ENCODE measurements at regions not wholly inside any gene's neighbourhood (a gene's known extent, or its start where the extent isn't known, plus 50 kb on each side); places are given as distances from the start of the nearest gene placed in this dataset.
"Not testable (repeated sequence)": the region's sequence is repeated elsewhere in the genome, so short reads cannot be mapped to it uniquely, and the experiment has no call there.

DNA sequence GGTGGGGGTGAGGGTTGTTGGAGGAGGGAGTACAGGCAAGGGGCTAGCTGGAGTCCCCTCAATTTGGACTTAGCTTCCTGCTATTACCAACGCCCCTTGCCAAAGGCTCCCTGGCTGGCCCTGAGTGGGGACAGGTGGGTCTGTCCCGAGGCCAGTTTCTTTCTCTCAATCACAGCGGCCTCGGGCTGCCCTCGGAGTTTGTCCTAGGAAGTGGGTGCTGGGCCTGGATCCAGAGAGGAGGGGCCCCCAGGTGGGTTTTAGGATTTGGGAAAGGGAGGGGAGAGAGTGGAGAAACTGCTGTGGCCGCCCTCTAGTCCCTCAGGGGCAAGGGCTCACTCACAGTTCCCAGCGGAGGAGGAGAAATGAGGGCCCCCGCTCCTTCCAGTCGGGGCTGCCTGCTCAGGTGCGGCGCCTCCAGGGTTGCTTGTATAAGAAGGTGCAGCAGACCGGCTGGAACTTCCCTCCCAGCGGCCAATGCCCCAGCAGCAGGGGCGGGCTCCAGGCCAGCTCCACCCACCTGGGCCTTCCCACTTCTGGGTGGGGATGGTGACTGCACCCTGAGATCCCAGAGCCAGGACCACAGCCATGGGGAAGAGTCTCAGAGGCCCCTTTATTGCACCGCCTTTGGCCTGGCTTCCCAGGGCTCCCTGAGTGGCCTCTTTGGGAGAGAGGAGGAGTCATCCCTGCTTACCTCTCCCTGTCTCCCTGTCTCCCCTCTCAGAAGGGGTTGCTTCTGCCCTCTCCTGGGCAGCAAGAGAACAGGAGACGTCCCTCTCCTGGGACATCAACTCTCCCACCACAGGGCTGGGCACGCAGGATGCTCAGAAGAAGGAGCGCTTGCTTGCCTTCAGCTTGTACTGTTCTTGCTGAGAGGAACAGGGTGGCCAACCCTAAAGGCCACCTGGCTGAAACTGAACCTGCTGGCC lies 112.0 kb upstream of the SMURF2 start:
- intact Hi-C loops (cut with micrococcal nuclease) = loop anchor here (10.0 kb wide), 1 partner anchor 191 kb away; no protein-coding TSS in a partner anchor

DNA sequence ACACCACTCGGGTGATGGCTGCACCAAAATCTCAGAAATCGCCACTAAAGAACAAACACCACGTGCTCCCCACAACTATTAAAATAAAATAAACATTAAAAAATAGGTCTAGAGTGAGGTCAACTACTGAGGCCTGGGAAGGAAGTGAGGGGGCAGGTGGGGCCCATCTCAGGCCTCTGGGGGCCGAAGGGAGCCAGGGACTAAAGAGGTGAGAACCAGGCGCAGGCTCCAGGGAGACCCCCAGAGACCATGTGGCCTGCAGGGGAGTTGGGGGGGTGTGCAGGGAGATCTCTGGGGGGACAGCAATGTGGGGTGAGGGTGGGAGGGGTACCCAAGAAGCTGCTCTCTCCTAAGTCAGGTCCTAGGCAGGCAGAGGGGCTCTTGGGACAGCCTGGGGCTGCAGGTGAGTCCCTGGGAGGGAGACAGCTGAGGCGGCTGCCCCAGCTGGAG lies 111.3 kb upstream of the SMURF2 start:
- intact Hi-C loops (cut with micrococcal nuclease) = loop anchor here (10.0 kb wide), 1 partner anchor 191 kb away; no protein-coding TSS in a partner anchor

DNA sequence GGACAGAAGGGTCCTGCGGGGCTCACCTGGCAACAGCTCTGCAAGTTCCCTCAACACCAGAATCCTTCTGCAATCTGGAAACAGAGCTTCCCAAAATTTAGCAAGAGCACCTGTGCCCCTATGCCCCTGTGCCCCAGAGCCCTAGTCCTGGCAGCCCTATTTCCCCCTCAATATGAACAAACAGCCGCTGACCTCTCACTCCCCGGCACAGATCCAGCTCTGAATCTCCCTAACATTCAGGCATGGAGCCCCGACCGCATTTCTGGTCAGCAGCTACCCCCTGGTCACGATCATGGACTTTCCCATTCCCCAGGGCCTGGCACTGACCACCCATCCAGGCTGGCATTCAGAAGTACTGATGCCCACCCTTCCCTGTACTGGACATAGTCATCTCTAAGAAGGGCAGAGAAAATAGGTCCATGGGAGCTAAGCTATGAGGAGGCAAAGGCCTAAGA lies 110.8 kb upstream of the SMURF2 start:
- intact Hi-C loops (cut with micrococcal nuclease) = loop anchor here (10.0 kb wide), 1 partner anchor 192 kb away; no protein-coding TSS in a partner anchor

DNA sequence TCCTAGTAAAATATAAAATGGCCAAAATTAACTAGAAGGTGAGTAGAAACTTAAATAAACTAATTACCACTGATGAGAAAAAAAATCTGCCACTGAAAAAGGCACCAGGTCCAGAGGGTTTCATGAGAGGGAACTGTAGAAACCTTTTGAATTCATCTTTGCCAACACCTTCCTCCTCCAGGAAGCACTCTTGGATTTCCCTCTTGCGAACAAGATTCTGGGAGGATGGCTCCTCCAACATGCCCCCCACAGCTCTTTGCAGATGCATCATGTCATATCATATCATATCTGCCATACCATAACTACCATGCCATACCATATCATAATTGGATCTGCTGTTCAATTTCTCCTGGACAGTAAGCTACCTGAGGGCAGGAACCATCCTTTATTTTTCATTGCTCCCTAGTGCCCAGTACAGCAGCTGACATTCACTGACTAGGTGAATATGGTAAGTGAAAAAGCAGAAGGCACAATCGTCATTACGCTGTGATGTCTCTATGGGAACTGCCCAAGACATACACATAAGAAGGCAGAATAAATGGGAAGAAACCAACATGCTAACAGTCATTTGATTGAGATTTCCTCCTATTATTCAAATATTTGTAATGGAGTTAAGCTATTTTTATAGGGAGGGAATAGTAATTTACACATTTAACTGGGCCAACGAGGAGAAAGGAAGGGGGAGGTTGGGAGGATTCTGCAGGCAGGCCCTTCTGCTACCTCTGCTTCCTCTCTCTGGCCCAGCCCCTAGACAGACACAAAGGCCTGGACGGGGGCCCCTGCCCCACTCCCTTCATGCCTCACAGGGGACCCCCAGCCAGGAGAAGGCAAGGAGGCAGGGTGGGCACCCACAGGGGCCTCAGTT lies 110.1 kb upstream of the SMURF2 start:
- intact Hi-C loops (cut with micrococcal nuclease) = loop anchor here (10.0 kb wide), 1 partner anchor 193 kb away; no protein-coding TSS in a partner anchor

DNA sequence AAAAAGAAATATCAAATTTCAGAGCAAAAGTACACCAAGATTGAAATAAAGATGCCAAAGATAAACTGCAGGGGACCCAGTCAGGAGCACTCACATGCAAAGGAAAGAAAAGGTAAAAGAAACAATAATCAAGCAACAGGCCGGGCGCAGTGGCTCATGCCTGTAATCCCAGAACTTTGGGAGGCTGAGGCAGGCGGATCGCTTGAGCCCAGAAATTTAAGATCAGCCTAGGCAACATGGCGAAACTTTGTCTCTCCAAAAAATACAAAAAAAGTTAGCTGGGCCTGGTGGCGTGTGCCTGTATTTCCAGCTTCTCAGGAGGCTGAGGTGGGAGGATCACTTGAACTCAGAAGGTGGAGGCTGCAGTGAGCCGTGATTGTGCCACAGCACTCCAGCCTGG lies 107.6 kb upstream of the SMURF2 start:
- intact Hi-C loops (cut with micrococcal nuclease) = loop anchor here (10.0 kb wide), 1 partner anchor 195 kb away; no protein-coding TSS in a partner anchor

DNA sequence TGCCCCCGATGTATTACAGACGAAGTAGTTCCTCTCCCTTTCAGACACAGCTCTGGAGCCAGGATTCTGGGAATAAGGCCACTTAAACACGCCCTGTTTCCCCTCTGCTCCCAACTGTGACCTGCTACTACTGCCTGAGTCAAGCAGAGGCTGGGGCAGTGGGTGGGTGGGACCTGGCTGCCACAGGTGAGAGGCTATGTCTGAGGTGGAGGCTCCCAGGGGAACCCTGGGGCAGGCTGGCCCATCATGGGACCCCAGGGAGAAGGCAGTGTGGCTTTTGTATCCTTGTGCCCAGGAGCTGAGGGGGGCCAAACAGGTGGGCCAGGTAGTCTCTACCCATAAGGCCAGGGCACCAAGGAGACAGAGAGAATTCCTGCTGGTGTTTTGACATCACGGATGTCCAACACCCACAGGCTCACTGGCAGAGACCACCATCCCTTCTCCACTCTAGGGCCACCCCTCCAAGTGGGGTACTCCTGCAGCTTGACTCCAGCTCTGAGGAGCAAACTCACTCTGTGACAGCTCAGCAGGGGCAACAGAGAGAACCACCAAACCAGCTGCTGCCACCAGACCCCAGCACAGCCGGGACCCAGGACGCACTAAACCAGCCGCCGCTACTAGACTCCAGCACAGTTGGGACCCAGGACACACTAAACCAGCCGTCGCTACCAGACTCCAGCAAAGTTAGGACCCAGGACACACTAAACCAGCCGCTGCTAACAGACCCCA lies 105.3 kb upstream of the SMURF2 start:
- intact Hi-C loops (cut with micrococcal nuclease) = no loop called here

DNA sequence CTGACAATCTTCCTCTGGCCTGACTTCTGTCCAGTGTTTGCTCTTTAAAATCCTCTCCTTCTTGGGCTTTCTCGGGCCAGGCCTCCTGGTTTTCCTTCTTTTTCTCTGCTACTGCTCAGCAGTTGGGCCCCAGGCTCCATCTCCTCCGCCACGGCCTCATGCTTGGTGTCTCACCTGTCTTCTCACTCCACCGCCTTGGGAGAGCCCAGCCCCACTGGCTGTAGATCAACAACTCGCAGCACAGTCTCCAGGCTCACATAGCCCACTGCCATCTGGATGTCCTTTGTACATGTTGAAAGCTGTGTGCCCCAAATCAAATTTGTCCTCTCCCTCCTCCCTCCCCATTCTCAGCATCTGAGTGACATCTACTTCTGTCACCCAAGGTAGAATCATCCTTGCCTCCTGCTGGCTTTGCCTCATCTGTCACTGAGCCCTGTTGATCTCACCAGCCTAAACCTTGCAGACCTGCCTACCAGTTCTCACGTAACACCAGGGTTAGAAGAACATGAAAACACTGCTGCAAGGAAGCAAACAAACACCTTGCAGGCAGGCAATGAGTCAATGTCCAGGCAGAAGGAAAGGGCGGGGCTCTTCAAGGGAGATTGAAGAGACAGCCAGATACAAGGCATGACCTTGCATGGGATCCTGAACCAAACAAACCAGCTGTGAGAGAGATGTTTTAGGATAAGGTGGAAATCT lies 103.2 kb upstream of the SMURF2 start:
- intact Hi-C loops (cut with micrococcal nuclease) = no loop called here

DNA sequence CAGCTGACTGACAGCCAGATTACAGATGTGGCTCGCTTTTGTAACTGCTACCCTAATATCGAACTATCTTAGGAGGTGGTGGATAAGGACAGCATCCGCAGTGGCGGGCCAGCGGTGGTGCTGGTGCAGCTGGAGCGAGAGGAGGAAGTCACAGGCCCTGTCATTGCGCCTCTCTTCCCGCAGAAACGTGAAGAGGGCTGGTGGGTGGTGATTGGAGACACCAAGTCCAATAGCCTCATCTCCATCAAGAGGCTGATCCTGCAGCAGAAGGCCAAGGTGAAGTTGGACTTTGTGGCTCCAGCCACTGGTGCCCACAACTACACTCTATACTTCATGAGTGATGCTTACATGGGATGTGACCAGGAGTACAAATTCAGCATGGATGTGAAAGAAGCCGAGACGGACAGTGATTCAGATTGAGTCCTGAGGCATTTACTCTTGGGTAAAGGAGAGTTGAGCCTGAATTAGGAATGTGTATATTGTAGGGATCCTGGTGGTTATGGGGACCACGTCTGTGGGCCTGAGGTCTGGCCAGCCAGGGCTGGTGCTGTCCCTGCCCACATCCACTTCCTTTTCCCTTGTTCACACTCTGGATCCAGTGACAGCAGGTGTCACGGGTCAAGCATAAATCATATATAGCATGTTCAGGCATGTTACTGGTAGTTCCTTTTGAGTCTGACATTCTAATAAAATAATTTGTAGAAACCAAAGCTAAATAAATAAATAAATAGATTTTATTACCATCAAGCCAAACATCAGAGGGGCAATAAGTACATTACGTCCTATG lies 89.0 kb upstream of the SMURF2 start:
- intact Hi-C loops (cut with micrococcal nuclease) = no loop called here

DNA sequence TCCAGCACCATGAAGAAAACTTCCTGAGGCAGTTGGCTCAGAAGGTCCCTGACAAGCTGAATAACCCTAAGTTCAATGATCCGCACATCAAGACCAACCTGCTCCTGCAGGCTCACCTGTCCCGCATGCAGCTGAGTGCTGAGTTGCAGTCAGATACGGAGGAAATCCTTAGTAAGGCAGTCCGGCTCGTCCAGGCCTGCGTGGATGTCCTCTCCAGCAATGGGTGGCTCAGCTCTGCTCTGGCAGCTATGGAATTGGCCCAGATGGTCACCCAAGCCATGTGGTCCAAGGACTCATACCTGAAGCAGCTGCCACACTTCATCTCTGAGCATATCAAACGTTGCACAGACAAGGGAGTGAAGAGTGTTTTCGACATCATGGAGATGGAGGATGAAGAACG lies 88.4 kb upstream of the SMURF2 start:
- intact Hi-C loops (cut with micrococcal nuclease) = no loop called here

DNA sequence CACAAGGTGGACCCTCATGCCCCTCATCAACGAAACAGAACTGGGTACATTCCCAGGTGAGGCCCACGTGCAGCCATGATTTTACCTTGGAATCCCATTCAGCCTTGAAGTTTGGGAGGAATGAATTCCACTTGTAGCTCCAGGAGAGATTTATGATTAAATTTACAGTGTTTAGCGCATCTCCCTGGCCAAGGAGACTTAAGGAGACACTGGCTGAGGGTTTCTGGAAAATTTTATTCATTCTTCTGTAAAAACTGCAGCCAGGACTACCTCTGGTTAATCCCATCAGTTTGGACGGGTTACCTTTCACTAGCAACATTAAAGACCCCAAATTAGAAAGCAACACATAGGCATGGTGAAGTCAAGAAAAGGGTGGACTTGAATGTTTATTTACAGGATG lies 87.2 kb upstream of the SMURF2 start:
- intact Hi-C loops (cut with micrococcal nuclease) = no loop called here

DNA sequence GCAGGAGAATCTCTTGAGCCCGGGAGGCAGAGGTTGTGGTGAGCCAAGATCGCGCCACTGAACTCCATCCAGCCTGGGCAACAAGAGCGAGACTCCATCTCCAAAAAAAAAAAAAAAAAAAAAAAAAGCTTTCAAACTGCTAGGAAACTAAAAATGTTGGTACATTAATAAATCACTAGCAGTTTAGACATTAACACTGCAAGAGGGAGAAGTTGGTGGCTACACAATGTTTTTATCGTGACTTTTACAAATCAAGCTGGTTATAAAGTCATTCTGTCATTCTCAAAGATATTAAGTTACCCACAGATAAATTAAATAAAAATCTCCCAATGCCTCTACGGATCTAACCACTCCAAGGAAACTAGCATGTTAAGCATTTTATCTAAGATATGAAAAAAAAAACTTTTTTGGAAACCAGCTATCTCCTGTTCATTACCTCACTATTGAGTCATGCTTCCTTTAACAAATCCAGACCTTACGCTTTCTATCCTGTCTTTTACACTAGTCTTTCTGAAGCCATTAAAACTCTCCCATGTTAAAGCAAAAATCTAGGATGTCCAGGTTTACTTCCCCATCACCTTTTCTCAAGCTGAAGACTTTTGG lies 85.9 kb upstream of the SMURF2 start:
- intact Hi-C loops (cut with micrococcal nuclease) = no loop called here

DNA sequence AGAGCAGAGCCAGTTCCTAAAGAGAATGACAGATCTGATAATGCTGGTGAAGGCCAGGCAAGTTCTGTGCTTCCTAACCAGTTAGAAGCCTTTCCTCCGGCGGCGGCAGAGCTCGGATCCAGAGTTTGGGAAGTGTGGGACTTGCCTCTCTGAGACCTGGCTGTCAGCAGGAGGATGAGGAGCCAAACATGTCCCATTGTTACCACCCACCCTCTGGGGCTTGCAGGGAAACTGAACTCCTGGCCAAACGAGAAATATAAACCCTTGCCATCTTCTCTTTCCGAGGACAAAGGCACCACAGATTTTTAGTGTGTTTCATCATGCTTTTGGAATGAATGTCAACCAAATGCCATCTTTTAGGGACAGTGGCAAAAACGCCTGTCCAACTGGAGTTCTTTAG lies 80.2 kb upstream of the SMURF2 start:
- intact Hi-C loops (cut with micrococcal nuclease) = no loop called here

DNA sequence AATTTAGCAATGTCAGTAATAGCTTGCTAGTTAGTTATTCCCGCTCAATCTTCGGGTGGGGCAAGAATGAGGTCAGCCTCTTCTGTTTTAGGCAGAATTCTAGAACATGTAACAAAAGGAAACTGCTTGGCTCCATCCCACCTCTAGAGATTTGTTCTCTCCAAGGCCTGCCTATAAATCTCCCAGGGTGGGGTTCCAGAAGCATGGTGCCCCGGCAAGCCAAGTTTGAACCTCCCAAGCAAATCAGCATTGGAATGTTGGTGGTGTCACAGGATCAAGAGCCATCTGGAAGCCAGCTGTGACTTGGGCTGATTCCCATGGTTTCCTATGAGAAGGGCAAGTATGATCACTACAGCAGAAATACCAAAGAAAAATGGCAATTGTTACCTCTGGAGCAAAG lies 79.8 kb upstream of the SMURF2 start:
- intact Hi-C loops (cut with micrococcal nuclease) = not testable (repeated sequence)

DNA sequence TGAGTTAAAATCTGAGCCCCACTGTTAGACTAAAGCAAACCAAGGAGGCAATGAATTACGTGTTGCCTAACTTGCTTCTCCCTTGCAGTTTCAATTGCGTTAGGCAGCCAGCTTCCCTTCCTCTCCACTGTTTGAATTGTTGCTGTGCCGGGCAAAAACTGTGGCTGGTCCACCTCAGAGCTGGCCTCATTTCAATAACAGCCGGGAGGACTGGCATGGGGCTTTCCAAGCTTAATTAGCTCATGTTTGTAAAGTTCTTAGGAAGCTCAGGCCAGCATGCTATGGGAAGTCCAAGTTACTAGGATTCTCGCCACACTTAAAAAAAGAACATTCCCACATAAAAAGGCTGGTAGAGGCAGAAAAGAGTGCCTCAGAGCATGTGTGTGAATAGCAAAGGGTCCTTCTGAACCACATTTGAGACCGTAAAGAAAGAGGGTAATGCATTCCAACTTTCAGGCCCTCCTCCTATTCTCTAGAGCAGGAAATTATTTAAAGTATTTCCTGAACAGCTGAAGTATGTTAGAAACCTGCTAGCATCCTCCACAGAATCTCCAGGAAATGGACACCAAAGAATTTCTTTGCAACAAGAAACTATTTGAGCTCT lies 79.0 kb upstream of the SMURF2 start:
- intact Hi-C loops (cut with micrococcal nuclease) = no loop called here

DNA sequence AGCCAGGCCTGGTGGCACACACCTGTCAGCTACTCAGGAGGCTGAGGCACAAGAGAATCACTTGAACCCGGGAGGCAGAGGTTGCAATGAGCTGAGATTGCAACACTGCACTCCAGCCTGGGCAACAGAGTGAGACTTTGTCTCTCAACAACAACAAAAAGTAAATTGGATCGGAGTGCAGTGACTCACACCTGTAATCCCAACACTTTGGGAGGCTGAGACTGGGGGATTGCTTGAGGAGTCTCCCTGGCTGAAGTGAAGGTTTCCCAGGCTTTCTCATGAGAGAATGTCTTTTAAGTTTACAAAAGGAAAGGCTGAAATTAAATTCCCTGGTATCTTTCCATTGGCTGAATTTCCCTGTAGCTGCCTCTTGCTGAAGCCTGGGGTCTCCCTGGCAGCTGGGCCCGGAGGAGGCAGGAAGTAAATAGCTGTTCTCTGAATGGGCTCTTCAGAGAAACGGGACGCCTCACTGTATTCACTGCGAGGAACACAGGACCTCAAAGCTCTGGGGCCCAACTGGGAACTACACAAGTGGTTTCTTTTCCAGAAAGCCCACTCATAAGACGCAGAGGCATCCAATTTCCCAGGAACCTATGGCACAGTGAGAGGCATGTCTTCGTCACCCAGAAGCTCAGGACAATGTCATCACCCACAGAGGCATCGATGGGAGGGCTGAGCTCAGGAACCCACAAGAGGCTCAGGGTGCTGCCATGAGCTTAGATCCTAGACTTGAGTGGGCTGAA lies 77.4 kb upstream of the SMURF2 start:
- intact Hi-C loops (cut with micrococcal nuclease) = loop anchor here (5.0 kb wide), 1 partner anchor 92 kb away; no protein-coding TSS in a partner anchor

DNA sequence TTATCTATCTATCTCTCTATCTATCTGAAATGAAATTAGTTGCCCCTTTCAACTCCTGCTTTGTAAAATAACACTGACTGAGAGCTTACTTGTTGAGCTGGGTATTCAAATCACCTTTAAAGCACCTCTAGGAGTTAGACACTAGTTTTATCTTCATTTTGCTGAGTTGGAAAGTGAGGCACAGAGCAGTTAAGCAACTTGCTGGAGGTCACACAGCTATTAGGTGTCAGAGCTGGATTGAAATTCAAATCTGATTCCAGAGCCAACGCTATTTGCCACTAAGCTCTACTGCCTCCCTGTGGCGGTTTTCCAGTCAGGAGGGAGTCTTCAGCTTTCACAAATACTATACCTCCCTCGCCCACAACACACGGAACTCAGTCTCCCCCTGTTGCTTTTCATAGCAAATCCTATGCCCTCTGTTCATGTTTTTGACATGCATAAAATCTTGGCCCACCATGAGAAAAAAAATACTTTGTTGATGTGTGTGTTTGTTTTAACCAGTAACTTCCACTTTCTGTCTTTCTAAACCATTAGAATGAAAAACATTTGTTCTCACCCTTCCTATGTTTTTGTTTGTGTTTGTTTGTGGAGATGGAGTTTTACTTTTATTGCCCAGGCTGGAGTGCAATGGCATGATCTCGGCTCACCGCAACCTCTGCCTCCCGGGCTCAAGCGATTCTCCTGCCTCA lies 74.8 kb upstream of the SMURF2 start:
- intact Hi-C loops (cut with micrococcal nuclease) = loop anchor here (5.0 kb wide), 1 partner anchor 90 kb away; no protein-coding TSS in a partner anchor

DNA sequence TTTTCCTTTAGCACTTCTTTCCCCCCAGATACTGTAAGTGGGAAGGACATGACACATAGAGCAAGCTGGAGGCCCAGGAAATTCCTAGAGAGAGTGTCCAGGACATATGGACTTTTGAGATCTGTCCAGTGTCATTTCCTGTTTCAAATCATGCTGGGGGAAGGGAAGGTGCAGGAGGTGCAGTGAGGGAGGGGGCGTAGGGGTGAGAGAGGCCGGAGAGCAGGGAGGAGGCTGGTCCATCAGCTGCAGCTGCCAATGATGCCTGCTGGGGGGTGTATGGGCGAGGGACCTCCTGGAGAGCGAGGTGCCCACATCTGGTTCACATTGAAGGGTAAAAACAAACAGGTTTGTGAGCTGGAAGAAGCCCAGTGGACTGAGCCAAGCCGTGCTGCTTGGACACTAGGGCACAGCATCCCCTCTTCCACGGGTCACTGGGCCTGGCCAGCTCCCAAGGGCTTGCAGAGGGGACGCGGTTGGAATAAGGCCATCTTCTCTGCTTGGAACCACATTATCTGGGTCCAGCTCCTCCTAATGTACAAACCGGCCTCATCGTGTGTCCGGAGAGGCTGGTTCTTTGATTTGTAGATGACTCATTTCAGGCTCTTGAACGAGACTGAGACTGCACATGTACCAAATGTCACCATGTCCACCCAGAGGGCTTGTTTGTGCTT lies 70.4 kb upstream of the SMURF2 start:
- intact Hi-C loops (cut with micrococcal nuclease) = no loop called here
